Aorta (tissue), 5 donors: ENCODE measurements at regions not wholly inside any gene's neighbourhood (a gene's known extent, or its start where the extent isn't known, plus 50 kb on each side); places are given as distances from the start of the nearest gene placed in this dataset.
A peak's percentile ranks its signal among the peaks of the same experiment; 100 is the strongest.
"Not testable (repeated sequence)": the region's sequence is repeated elsewhere in the genome, so short reads cannot be mapped to it uniquely, and the experiment has no call there.

Source experiments
- ATAC-seq: fragments of 200-7000 bp; cut with Tn5 transposase; one replicate; pipeline ENCODE4 v1.9.1; 2022; ENCODE audit warnings: moderate library complexity; ENCODE audit not compliant: low FRiP score
- DNase-seq, 2 donors: peaks; one replicate each; pipeline ENCODE4 v3.0.0-alpha.2; 2020
- H3K27ac ChIP-seq, 2 donors: one replicate each; pipeline ENCODE4 v1.5.1; 2013; ENCODE audit warnings: low read length in 2 of 2, mild to moderate bottlenecking in 2 of 2, moderate library complexity in 2 of 2, control low read depth in 1 of 2, inconsistent platforms in 1 of 2, low read depth in 1 of 2
- H3K27me3 ChIP-seq, 2 donors: one replicate each; pipeline ENCODE4 v1.6.1; 2013; ENCODE audit warnings: control low read depth in 1 of 2, low read length in 1 of 2, mild to moderate bottlenecking in 1 of 2, moderate library complexity in 1 of 2; ENCODE audit not compliant: insufficient read depth in 2 of 2, control insufficient read depth in 1 of 2
- H3K36me3 ChIP-seq, 2 donors: one replicate each; pipeline ENCODE4 v1.6.1; 2013; ENCODE audit warnings: control low read depth in 1 of 2, low read length in 1 of 2, mild to moderate bottlenecking in 1 of 2; ENCODE audit not compliant: insufficient read depth in 2 of 2, control insufficient read depth in 1 of 2
- H3K4me1 ChIP-seq, 2 donors: one replicate each; pipeline ENCODE4 v1.6.1; 2013; ENCODE audit warnings: low read length in 2 of 2, control low read depth in 1 of 2, mild to moderate bottlenecking in 1 of 2, moderate library complexity in 1 of 2; ENCODE audit not compliant: insufficient read depth in 2 of 2, control insufficient read depth in 1 of 2
- H3K4me3 ChIP-seq, 2 donors: one replicate each; pipeline ENCODE4 v1.5.1; 2013; ENCODE audit warnings: low read length in 2 of 2, control low read depth in 1 of 2, mild to moderate bottlenecking in 1 of 2
- H3K9me3 ChIP-seq: one replicate; pipeline ENCODE4 v1.6.1; 2013; ENCODE audit warnings: mild to moderate bottlenecking, low read length; ENCODE audit not compliant: control insufficient read depth
- WGBS, 2 donors: extraction: QIAGEN DNeasy Blood & Tissue Kit; methylation state at CpG; one replicate each; pipeline ENCODE4 v1.1.7; 2013; 5-methylcytosine and 5-hydroxymethylcytosine counted together
- intact Hi-C, 2 donors: fragments of 100-400 bp; cut with DNase I; formaldehyde crosslinking; loops; one replicate each; pipeline versions ENCODE4 v1.14.2 to v1.15.0; 2022
- donor health status: healthy with polysubstance abuse.
- donor health status: Bipolar disorder and iron deficiency.
- donor health status: DM: no; HTN: no; CAD: no.
- donor health status: DM: no; HTN: no; CAD: no.
- donor health status: DM: yes; HTN: yes; CAD: no.

- no peaks in the 10 kb centered on the region for H3K4me1 ChIP-seq
- H3K27me3 ChIP-seq = no peaks in the 10 kb centered on the region
- intact Hi-C loops = no loop called here
- ATAC-seq = no peak
- no peak overlapping the region for H3K4me3 ChIP-seq
- no peak for DNase-seq
- WGBS, 2 donors = 70 to 73% methylated on average over 2 of the region's 2 CpGs
- H3K36me3 ChIP-seq = no peaks in the 10 kb centered on the region
- no peak overlapping the region for H3K27ac ChIP-seq
- H3K9me3 ChIP-seq = no peaks in the 10 kb centered on the region
Observed at GRCh38 chr13:58495668-58496067, 864.1 kb downstream of the PCDH17 start.

- intact Hi-C loops = no loop called here
- Histone ChIP-seq H3K4me3 (no peak overlapping the region), H3K9me3 (no peaks in the 10 kb centered on the region), H3K27ac (no peak overlapping the region), H3K4me1 (no peaks in the 10 kb centered on the region), H3K27me3 (no peaks in the 10 kb centered on the region), H3K36me3 (no peaks in the 10 kb centered on the region)
- ATAC-seq (no peak), DNase-seq (no peak)
- 65 to 72% methylated on average over 1 of the region's 1 CpG for WGBS, 2 donors
Observed at GRCh38 chr13:58500938-58501337, 869.4 kb downstream of the PCDH17 start.

- ATAC-seq, H3K27me3 ChIP-seq, intact Hi-C loops, H3K36me3 ChIP-seq, DNase-seq, H3K4me3 ChIP-seq, H3K27ac ChIP-seq, H3K4me1 ChIP-seq, H3K9me3 ChIP-seq: not testable (repeated sequence)
- WGBS, 2 donors = 92 to 94% methylated on average over 21 of the region's 21 CpGs
Observed at GRCh38 chr13:58504202-58504700, 872.7 kb downstream of the PCDH17 start.

GRCh38 chr13:58505262-58505920, 873.8 kb downstream of the PCDH17 start:
- 85 to 89% methylated on average over 19 to 22 of the region's 22 CpGs for WGBS, 2 donors
- H3K36me3 ChIP-seq, DNase-seq, H3K27ac ChIP-seq, H3K27me3 ChIP-seq, intact Hi-C loops, H3K9me3 ChIP-seq, H3K4me1 ChIP-seq, H3K4me3 ChIP-seq: not testable (repeated sequence)
- ATAC-seq = peak; percentile 48

GRCh38 chr13:58528351-58528750, 896.8 kb downstream of the PCDH17 start:
- Histone ChIP-seq H3K27me3 (no peaks in the 10 kb centered on the region), H3K9me3 (no peaks in the 10 kb centered on the region), H3K27ac (no peak overlapping the region), H3K4me3 (no peak overlapping the region), H3K4me1 (no peaks in the 10 kb centered on the region), H3K36me3 (no peaks in the 10 kb centered on the region)
- intact Hi-C loops = no loop called here
- DNase-seq = no peak
- WGBS, 2 donors = 91 to 93% methylated on average over 14 of the region's 14 CpGs
- ATAC-seq = no peak

GRCh38 chr13:58531614-58532013, 900.1 kb downstream of the PCDH17 start:
- WGBS, 2 donors = 81 to 85% methylated on average over 4 of the region's 4 CpGs
- no peaks in the 10 kb centered on the region for H3K27me3 ChIP-seq
- no peak for ATAC-seq
- no peaks in the 10 kb centered on the region for H3K9me3 ChIP-seq
- DNase-seq = no peak
- no peak overlapping the region for H3K27ac ChIP-seq
- no peak overlapping the region for H3K4me3 ChIP-seq
- intact Hi-C loops = no loop called here
- H3K4me1 ChIP-seq = no peaks in the 10 kb centered on the region
- H3K36me3 ChIP-seq = no peaks in the 10 kb centered on the region

- Histone ChIP-seq H3K4me1 (no peaks in the 10 kb centered on the region), H3K27me3 (no peaks in the 10 kb centered on the region), H3K27ac (no peak overlapping the region), H3K9me3 (no peaks in the 10 kb centered on the region), H3K36me3 (no peaks in the 10 kb centered on the region), H3K4me3 (no peak overlapping the region)
- ATAC-seq = no peak
- intact Hi-C loops = no loop called here
- DNase-seq = no peak
Observed at GRCh38 chr13:58542530-58542929, 911.0 kb downstream of the PCDH17 start.

GRCh38 chr13:58547419-58547818, 915.9 kb downstream of the PCDH17 start:
- H3K27ac ChIP-seq = no peak overlapping the region
- no peaks in the 10 kb centered on the region for H3K27me3 ChIP-seq
- no peaks in the 10 kb centered on the region for H3K4me1 ChIP-seq
- no peak overlapping the region for H3K4me3 ChIP-seq
- intact Hi-C loops = no loop called here
- H3K9me3 ChIP-seq = no peaks in the 10 kb centered on the region
- H3K36me3 ChIP-seq = no peaks in the 10 kb centered on the region
- WGBS, 2 donors = 20 to 41% methylated on average over 1 of the region's 1 CpG
- ATAC-seq = no peak
- DNase-seq = no peak

- DNase-seq (no peak), ATAC-seq (no peak)
- Histone ChIP-seq H3K4me3 (no peak overlapping the region), H3K27me3 (no peaks in the 10 kb centered on the region), H3K36me3 (no peaks in the 10 kb centered on the region), H3K4me1 (no peaks in the 10 kb centered on the region), H3K9me3 (no peaks in the 10 kb centered on the region), H3K27ac (no peak overlapping the region)
- WGBS, 2 donors = 66 to 67% methylated on average over 3 of the region's 3 CpGs
- intact Hi-C loops = no loop called here
Observed at GRCh38 chr13:58566176-58566575, 934.6 kb downstream of the PCDH17 start.
